WI38 (cell line): ENCODE measurements at regions not wholly inside any gene's neighbourhood (a gene's known extent, or its start where the extent isn't known, plus 50 kb on each side); places are given as distances from the start of the nearest gene placed in this dataset.

ENCODE experiments used
- H3K4me3 ChIP-seq: 2 replicates; pipeline ENCODE4 v1.5.1; 2011; ENCODE audit warnings: low read depth, mild to moderate bottlenecking, control low read depth, low read length
- CTCF ChIP-seq: IDR thresholded peaks from 2 replicates; pipeline ENCODE4 v1.5.1; 2012; ENCODE audit warnings: low read depth, mild to moderate bottlenecking, control low read depth, low read length

DNA sequence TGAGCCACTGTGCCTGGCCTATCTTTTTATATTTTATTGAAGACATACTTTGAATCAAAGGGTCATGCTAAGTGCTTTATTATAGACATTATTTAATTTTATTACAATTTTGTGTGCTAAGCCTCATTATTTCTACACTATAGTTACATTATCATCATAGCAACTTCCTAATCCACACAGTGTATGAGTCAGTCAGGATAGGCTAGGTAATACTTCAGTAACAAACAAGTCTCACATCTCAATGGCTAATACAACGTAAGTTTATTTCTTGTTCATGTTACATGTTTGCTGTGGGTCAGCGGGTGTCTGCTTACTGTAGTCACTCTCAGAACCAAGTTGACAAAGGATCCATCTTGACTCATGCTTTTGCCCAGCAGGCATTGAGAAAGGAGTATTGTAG, 292.6 kb upstream of the TGFBR2 start:
- H3K4me3 ChIP-seq = no peak overlapping the region
- TF ChIP-seq CTCF = no peak

DNA sequence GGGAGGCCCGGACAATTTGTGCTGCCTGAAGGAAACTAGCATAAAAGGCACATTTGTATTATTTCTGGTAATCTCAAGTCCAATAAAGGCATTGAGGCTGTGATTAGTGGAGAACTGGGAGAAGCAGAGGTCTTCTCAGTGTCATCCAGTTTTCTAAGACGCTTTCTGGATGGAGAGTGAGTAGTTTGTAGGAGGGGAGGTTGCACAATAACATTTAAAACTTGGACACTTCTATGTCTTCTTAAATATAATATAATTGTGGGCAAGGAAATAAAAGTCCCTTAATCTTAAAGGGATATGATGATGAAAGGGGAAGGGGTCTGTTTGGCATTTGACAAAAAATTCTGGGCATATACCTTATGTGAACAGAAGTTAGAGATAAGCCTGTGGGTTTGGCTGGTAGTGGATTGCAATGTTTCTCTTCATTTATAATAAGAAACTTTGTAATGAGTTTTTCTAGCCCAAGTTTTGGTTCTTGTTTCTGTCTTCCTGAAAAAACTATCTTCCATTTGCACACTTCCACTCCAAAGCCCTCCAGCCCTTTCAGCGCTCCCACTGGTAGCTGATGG, 291.6 kb upstream of the TGFBR2 start:
- no peak overlapping the region for H3K4me3 ChIP-seq
- no peak for TF ChIP-seq CTCF

DNA sequence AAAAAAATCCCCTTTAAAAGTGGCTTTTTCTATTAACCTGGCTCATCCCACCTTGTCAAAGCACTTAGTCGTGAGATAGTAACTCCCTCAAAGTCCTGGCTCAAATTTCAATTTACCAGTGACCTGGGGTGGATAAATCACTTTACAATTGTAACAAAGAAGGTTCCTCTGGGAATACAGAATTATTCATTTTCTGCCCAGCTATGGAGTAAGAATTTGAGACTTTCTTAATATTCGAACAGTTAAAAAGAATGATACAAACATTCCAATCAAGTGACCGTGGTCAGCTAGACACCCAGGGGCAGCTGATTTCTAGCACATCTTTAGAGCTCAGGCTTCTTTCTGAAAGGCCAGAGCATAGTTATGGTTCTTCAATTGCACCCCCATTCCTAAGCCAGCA, 291.0 kb upstream of the TGFBR2 start:
- no peak overlapping the region for H3K4me3 ChIP-seq
- no peak for TF ChIP-seq CTCF

GRCh38 chr3:30317561-30317960, 288.8 kb upstream of the TGFBR2 start:
- no peak overlapping the region for H3K4me3 ChIP-seq
- no peak for TF ChIP-seq CTCF

DNA sequence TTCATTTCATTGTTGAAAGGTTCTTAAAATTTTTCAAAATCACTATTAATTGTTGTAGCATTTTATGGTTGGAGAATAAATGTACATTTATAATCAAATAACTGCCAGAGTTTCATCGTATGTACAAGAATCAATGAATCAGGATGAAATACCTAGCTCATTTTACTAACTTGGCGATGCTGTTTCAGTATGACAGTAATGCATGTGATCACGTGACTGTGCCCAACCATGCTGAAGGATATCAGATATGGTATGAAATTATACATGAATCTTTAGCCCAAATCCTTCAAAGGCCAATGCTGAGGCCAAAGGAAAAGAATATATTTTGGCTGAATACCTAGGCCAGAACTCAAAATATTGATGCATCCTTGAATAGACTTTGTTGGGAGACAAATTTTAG, 288.3 kb upstream of the TGFBR2 start:
- no peak overlapping the region for H3K4me3 ChIP-seq
- TF ChIP-seq CTCF = no peak

DNA sequence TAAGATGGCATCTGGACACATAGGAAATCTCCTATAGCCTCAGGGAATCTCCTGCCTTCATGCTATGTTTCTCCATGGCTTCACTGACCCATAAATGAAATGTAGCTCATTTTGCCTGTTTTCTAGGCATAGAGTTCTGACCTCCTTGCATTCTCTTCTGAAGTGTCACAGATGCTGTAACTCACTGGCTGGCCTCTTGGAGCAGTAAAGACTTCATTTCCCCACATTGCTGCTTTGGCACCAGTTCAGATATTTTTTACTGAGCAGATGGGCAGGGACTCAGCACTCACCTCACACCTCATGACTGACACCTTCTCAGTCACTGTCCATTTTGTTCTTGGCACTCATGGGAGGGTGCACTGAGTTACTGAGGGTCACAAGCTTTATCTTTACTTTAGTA, 286.7 kb upstream of the TGFBR2 start:
- peak; percentile 32 for TF ChIP-seq CTCF
- no peak overlapping the region for H3K4me3 ChIP-seq

- no peak for TF ChIP-seq CTCF
- H3K4me3 ChIP-seq = no peak overlapping the region
Observed at GRCh38 chr3:30320392-30320791, 286.0 kb upstream of the TGFBR2 start.
